Spleen (tissue), 11 donors: ENCODE measurements at regions not wholly inside any gene's neighbourhood (a gene's known extent, or its start where the extent isn't known, plus 50 kb on each side); places are given as distances from the start of the nearest gene placed in this dataset.

Experiments
- DNase-seq: peaks from one replicate; pipeline ENCODE4 v3.0.0-alpha.2; 2020
- H3K27ac ChIP-seq, 8 donors: fragments of 200-600 bp; sonication (generic) in 7 of 8; 1 replicate in 4 of 8; 2 replicates in 4 of 8; pipeline versions ENCODE4 v1.5.0 to v1.8.0; 2016 to 2021; ENCODE audit warnings: inconsistent platforms in 4 of 8, mild to moderate bottlenecking in 4 of 8, moderate library complexity in 1 of 8
- H3K27me3 ChIP-seq, 7 donors: fragments of 200-600 bp; sonication (generic) in 6 of 7; replicated peaks in 1 of 7; 1 replicate in 4 of 7; 2 replicates in 3 of 7; pipeline versions ENCODE4 v1.5.0 to v1.8.0; 2016 to 2021; ENCODE audit warnings: inconsistent platforms in 3 of 7, mild to moderate bottlenecking in 1 of 7
- H3K36me3 ChIP-seq, 6 donors: fragments of 200-600 bp; sonication (generic) in 5 of 6; 1 replicate in 4 of 6; 2 replicates in 2 of 6; pipeline versions ENCODE4 v1.5.0 to v1.8.0; 2016 to 2021; ENCODE audit warnings: inconsistent platforms in 2 of 6
- H3K4me1 ChIP-seq, 6 donors: fragments of 200-600 bp; sonication (generic) in 5 of 6; 1 replicate in 3 of 6; 2 replicates in 3 of 6; pipeline versions ENCODE4 v1.5.0 to v1.8.0; 2016 to 2021; ENCODE audit warnings: inconsistent platforms in 3 of 6
- H3K4me3 ChIP-seq, 8 donors: fragments of 200-600 bp; sonication (generic) in 7 of 8; 1 replicate in 4 of 8; 2 replicates in 4 of 8; pipeline versions ENCODE4 v1.5.0 to v1.8.0; 2016 to 2021; ENCODE audit warnings: inconsistent platforms in 4 of 8, mild to moderate bottlenecking in 4 of 8, moderate library complexity in 2 of 8
- H3K9me3 ChIP-seq, 8 donors: fragments of 200-600 bp; sonication (generic) in 7 of 8; 1 replicate in 4 of 8; 2 replicates in 4 of 8; pipeline versions ENCODE4 v1.5.0 to v1.8.0; 2016 to 2021; ENCODE audit warnings: inconsistent platforms in 4 of 8
- POLR2A ChIP-seq, 3 donors: fragments of 450-650 bp; IDR thresholded peaks; one replicate each; pipeline ENCODE4 v1.5.1; 2017; ENCODE audit warnings: antibody characterized with exemption in 3 of 3, mild to moderate bottlenecking in 1 of 3
- POLR2AphosphoS5 ChIP-seq, 3 donors: sonication (generic); formaldehyde crosslinking; IDR thresholded peaks; one replicate each; pipeline ENCODE4 v1.5.1; 2017; ENCODE audit warnings: antibody characterized with exemption in 3 of 3
- WGBS, 5 donors: extraction: QIAGEN DNeasy Blood & Tissue Kit in 3 of 5; methylation state at CpG; one replicate each; pipeline versions ENCODE4 v1.1.5 to v1.1.7; 2013 to 2018; 5-methylcytosine and 5-hydroxymethylcytosine counted together
- intact Hi-C: fragments of 100-400 bp; cut with DNase I; formaldehyde crosslinking; loops from one replicate; pipeline ENCODE4 v1.15.0; 2023; ENCODE audit warnings: low total_unique reads
- TF ChIP-seq, protein P1 (sequence below), 11 experiments: fragments of 200-600 bp in 7 of 11; fragments of 450-650 bp in 4 of 11; sonication (generic) in 4 of 11; IDR thresholded peaks in 8 of 11; conservative IDR thresholded peaks in 3 of 11; 1 replicate in 7 of 11; 2 replicates in 4 of 11; pipeline versions ENCODE4 v1.4.0 to v1.8.0; 2016 to 2021; ENCODE audit warnings: antibody characterized with exemption in 11 of 11, inconsistent platforms in 4 of 11, mild to moderate bottlenecking in 1 of 11
- donor health status: healthy with polysubstance abuse.
- donor health status: DM: no; HTN: no; CAD: no; lungs with moderate emphysema.
- donor health status: DM: no; HTN: no; CAD: no.
- donor health status: Bipolar disorder and iron deficiency.
- donor health status: healthy.
- donor health status: DM: no; HTN: no; CAD: no.
- donor health status: DM: yes; HTN: yes; CAD: no.

DNA sequence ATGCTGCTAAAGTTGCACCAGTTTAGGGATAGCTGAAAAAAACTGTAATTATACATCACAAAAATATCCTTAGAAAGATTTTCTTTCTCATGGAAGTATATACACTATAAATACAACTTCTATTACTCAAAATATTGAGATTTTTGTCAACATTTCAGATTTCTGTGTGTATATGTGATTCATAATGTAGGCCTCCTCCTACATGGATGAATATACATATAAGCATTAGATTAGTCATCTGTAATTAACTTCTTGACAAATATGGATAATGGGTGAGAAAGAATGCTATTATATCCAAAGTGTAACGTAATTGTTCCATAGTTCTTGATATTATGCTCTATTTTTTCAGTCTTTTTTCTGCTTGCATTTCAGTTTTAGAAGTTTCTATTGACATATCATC is 124.9 kb downstream of the CBLL2 start:
- Histone ChIP-seq H3K4me1 (no peaks in the 10 kb centered on the region), H3K4me3 (no peak overlapping the region), H3K36me3 (no peaks in the 10 kb centered on the region), H3K9me3 (no peaks in the 10 kb centered on the region), H3K27me3 (no peaks in the 10 kb centered on the region), H3K27ac (no peak overlapping the region)
- 51 to 77% (median 59%) methylated on average over 1 of the region's 1 CpG for WGBS, 5 donors
- no peak for TF ChIP-seq POLR2AphosphoS5 (IDR thresholded peaks at IDR 0.05)
- TF ChIP-seq POLR2A (IDR thresholded peaks at IDR 0.05), result no peak
- TF ChIP-seq, protein P1, sequence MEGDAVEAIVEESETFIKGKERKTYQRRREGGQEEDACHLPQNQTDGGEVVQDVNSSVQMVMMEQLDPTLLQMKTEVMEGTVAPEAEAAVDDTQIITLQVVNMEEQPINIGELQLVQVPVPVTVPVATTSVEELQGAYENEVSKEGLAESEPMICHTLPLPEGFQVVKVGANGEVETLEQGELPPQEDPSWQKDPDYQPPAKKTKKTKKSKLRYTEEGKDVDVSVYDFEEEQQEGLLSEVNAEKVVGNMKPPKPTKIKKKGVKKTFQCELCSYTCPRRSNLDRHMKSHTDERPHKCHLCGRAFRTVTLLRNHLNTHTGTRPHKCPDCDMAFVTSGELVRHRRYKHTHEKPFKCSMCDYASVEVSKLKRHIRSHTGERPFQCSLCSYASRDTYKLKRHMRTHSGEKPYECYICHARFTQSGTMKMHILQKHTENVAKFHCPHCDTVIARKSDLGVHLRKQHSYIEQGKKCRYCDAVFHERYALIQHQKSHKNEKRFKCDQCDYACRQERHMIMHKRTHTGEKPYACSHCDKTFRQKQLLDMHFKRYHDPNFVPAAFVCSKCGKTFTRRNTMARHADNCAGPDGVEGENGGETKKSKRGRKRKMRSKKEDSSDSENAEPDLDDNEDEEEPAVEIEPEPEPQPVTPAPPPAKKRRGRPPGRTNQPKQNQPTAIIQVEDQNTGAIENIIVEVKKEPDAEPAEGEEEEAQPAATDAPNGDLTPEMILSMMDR (IDR thresholded peaks at IDR 0.05 in 8 of 11, conservative IDR thresholded peaks at IDR 0.05 in 3 of 11), result no peak
- intact Hi-C loops, result no loop called here
- no peak for DNase-seq

DNA sequence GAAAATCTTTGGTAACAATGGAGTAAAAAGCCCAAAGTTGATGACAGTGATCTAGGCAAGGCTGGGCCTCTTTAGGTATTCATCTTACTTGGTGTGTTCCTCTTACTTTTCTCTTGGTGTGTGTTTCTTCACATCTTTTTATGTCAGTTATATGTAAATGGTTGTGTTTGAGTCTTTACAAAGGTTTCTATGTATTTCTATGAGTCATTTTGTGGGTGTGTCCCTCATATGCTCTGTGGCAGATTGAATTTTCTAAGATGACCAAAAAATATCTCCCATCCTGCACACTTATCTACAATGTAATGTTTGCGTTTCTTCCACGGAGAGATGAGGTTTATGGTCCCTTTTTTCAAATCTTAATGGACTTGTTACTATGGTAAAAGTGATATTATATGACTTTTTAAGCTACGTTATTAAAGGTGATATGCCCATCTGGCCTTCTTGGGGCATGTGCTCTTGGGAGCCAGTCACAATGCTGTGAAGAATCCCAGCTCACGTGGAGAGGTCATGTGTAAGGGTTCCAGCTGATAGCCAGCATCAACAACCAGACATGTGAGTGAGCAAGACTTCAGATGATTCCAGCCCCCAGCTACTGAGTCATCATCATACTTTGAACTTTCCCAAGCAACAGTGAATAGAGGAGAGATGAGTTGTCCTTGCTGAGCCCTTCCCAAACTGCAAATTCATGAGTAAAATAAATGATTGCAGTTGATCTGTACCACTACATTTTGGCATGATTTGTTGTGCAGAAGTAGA is 126.9 kb downstream of the CBLL2 start:
- Histone ChIP-seq H3K9me3 (no peaks in the 10 kb centered on the region), H3K36me3 (no peaks in the 10 kb centered on the region), H3K27ac (no peak overlapping the region), H3K4me3 (no peak overlapping the region), H3K4me1 (no peaks in the 10 kb centered on the region), H3K27me3 (no peaks in the 10 kb centered on the region)
- no peak for DNase-seq
- TF ChIP-seq, protein P1 (IDR thresholded peaks at IDR 0.05 in 8 of 11, conservative IDR thresholded peaks at IDR 0.05 in 3 of 11), result no peak
- no peak for TF ChIP-seq POLR2A (IDR thresholded peaks at IDR 0.05)
- no peak for TF ChIP-seq POLR2AphosphoS5 (IDR thresholded peaks at IDR 0.05)
- WGBS, 5 donors, result 58 to 91% (median 85%) methylated on average over 4 of the region's 4 CpGs
- intact Hi-C loops, result no loop called here

DNA sequence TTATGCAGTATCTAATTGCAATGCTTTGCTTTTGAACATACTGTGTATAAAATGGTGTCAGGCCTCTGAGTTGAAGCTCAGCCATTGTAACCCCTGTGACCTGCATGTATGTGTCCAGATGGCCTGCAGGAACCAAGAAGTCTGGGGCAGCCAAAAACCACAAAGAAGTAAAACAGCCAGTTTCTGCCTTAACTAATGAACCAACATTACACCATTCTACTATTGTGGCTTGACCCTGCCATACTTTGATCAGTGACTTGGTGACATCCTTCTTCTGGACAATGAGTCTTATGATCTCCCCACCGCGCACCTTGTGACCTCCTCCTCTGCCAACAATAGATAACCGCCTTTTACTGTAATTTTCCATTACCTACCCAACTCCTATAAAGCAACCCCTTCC is 131.6 kb downstream of the CBLL2 start:
- WGBS, 5 donors, result 82 to 93% (median 91%) methylated on average over 3 of the region's 3 CpGs
- DNase-seq, result no peak
- no peaks in the 10 kb centered on the region for H3K27me3 ChIP-seq
- H3K4me1 ChIP-seq, result no peaks in the 10 kb centered on the region
- no peak overlapping the region for H3K27ac ChIP-seq
- H3K36me3 ChIP-seq, result no peaks in the 10 kb centered on the region
- H3K9me3 ChIP-seq, result no peaks in the 10 kb centered on the region
- TF ChIP-seq POLR2AphosphoS5 (IDR thresholded peaks at IDR 0.05), result no peak
- no peak for TF ChIP-seq POLR2A (IDR thresholded peaks at IDR 0.05)
- TF ChIP-seq, protein P1 (IDR thresholded peaks at IDR 0.05 in 8 of 11, conservative IDR thresholded peaks at IDR 0.05 in 3 of 11), result no peak
- intact Hi-C loops, result no loop called here
- H3K4me3 ChIP-seq, result no peak overlapping the region

DNA sequence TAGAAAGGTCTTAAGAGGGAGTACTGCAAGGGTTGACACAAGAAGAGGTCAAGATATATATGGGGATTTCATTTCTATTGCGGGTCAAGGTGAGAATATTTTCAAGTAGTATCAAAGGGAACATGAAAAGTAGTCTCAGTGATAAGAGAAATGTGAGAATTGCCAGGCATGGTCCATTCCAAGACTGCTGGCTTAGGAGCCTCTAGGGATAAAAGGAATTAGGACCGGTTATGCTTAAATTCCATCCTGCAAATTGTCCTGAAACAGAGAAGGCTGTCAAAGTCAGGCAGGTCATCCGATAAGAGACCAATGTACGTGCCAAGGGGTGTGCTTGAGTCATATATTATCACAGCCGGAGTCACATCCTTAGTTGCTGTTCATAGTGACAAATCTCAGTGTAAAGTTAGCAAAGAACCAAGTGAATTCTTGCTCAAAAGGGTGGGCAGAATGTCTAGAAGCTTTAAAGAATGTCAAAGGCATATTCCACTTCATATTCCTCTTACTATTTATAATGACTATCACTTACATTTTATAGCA is 133.6 kb downstream of the CBLL2 start:
- TF ChIP-seq POLR2A (IDR thresholded peaks at IDR 0.05) (no peak), POLR2AphosphoS5 (IDR thresholded peaks at IDR 0.05) (no peak)
- TF ChIP-seq, protein P1 (IDR thresholded peaks at IDR 0.05 in 8 of 11, conservative IDR thresholded peaks at IDR 0.05 in 3 of 11), result no peak
- no peak overlapping the region for H3K27ac ChIP-seq
- no peak for DNase-seq
- no peaks in the 10 kb centered on the region for H3K9me3 ChIP-seq
- H3K27me3 ChIP-seq, result no peaks in the 10 kb centered on the region
- no peaks in the 10 kb centered on the region for H3K4me1 ChIP-seq
- no peak overlapping the region for H3K4me3 ChIP-seq
- 74 to 86% (median 81%) methylated on average over 5 of the region's 5 CpGs for WGBS, 5 donors
- intact Hi-C loops, result no loop called here
- no peaks in the 10 kb centered on the region for H3K36me3 ChIP-seq
